Vagina (tissue), 2 donors: ENCODE measurements at regions not wholly inside any gene's neighbourhood (a gene's known extent, or its start where the extent isn't known, plus 50 kb on each side); places are given as distances from the start of the nearest gene placed in this dataset.

Source experiments
- DNase-seq, 2 donors: peaks; one replicate each; pipeline ENCODE4 v3.0.0-alpha.2; 2017; ENCODE audit errors: extremely low spot score in 2 of 2
- H3K27ac ChIP-seq: fragments of 200-600 bp; sonication (generic); one replicate; pipeline ENCODE4 v1.5.1; 2019
- H3K27me3 ChIP-seq: fragments of 200-600 bp; sonication (generic); one replicate; pipeline ENCODE4 v1.5.1; 2019
- H3K36me3 ChIP-seq, 2 donors: fragments of 200-600 bp; sonication (generic); one replicate each; pipeline ENCODE4 v1.5.1; 2017 to 2019
- H3K4me1 ChIP-seq: fragments of 200-600 bp; sonication (generic); one replicate; pipeline ENCODE4 v1.5.1; 2019
- H3K4me3 ChIP-seq, 2 donors: fragments of 200-600 bp; sonication (generic); 1 replicate in 1 of 2; 2 replicates in 1 of 2; pipeline ENCODE4 v1.5.1; 2016 to 2019
- H3K9me3 ChIP-seq: fragments of 200-600 bp; sonication (generic); one replicate; pipeline ENCODE4 v1.5.1; 2019
- CTCF ChIP-seq, 3 experiments: fragments of 450-650 bp in 2 of 3; fragments of 200-600 bp in 1 of 3; sonication (generic) in 1 of 3; IDR thresholded peaks; one replicate each; pipeline ENCODE4 v1.5.1; 2017 to 2019; ENCODE audit warnings: antibody characterized with exemption in 3 of 3, mild to moderate bottlenecking in 2 of 3, moderate library complexity in 2 of 3
- POLR2A ChIP-seq, 2 donors: fragments of 450-650 bp; IDR thresholded peaks; one replicate each; pipeline ENCODE4 v1.6.1; 2017; ENCODE audit warnings: antibody characterized with exemption in 2 of 2, mild to moderate bottlenecking in 2 of 2, moderate library complexity in 2 of 2
- POLR2AphosphoS5 ChIP-seq, 2 donors: sonication (generic); formaldehyde crosslinking; IDR thresholded peaks; one replicate each; pipeline ENCODE4 v1.9.0; 2017; ENCODE audit warnings: antibody characterized with exemption in 2 of 2, mild to moderate bottlenecking in 2 of 2, low read depth in 1 of 2; ENCODE audit not compliant: insufficient read depth in 1 of 2
- intact Hi-C: fragments of 100-400 bp; cut with DNase I; formaldehyde crosslinking; loops from one replicate; pipeline ENCODE4 v1.15.1; 2023

- Histone ChIP-seq H3K27ac (no peak overlapping the region), H3K9me3 (no peaks in the 10 kb centered on the region), H3K27me3 (no peaks in the 10 kb centered on the region), H3K4me1 (no peaks in the 10 kb centered on the region), H3K4me3 (no peak overlapping the region), H3K36me3 (no peaks in the 10 kb centered on the region)
- DNase-seq = no peak
- TF ChIP-seq POLR2AphosphoS5 (IDR thresholded peaks at IDR 0.05; ENCODE audit: insufficient read depth in 1 of 2, low read depth in 1 of 2) = no peak
- intact Hi-C loops = no loop called here
Measured at GRCh38 chr1:55386456-55386855, 171.3 kb upstream of the USP24 start.

- Histone ChIP-seq H3K27me3 (no peaks in the 10 kb centered on the region), H3K4me1 (no peaks in the 10 kb centered on the region), H3K9me3 (no peaks in the 10 kb centered on the region), H3K4me3 (no peak overlapping the region), H3K27ac (no peak overlapping the region), H3K36me3 (no peaks in the 10 kb centered on the region)
- intact Hi-C loops = no loop called here
- TF ChIP-seq CTCF (IDR thresholded peaks at IDR 0.05) (no peak), POLR2A (IDR thresholded peaks at IDR 0.05) (no peak), POLR2AphosphoS5 (IDR thresholded peaks at IDR 0.05; ENCODE audit: insufficient read depth in 1 of 2, low read depth in 1 of 2) (no peak)
- no peak for DNase-seq
Measured at GRCh38 chr1:55385402-55386018, 170.3 kb upstream of the USP24 start.

DNA sequence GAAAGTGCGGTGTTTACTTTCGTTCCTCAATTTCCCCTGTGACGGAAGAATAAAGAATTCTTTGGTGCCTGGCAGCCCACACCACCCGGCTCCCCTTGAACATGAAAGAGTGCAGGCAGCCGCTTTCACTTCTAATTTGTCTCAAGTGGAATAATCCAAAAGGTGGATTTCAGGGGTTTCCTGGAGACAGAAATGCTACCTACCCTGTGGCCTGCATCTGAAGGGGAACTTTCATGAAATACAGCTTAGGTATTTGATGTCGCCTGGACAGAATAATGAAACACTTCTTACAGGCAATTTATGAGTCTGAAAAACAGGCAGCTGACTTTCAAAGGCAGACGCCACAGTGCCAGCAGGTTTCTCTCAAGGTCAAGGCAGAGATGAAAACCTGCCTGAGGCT lies 169.5 kb upstream of the USP24 start:
- H3K9me3 ChIP-seq = no peaks in the 10 kb centered on the region
- no peak overlapping the region for H3K4me3 ChIP-seq
- H3K27me3 ChIP-seq = no peaks in the 10 kb centered on the region
- DNase-seq = no peak
- TF ChIP-seq POLR2A (IDR thresholded peaks at IDR 0.05) (no peak), CTCF (IDR thresholded peaks at IDR 0.05) (no peak), POLR2AphosphoS5 (IDR thresholded peaks at IDR 0.05; ENCODE audit: insufficient read depth in 1 of 2, low read depth in 1 of 2) (no peak)
- H3K27ac ChIP-seq = no peak overlapping the region
- no peaks in the 10 kb centered on the region for H3K4me1 ChIP-seq
- no peaks in the 10 kb centered on the region for H3K36me3 ChIP-seq
- intact Hi-C loops = no loop called here

DNA sequence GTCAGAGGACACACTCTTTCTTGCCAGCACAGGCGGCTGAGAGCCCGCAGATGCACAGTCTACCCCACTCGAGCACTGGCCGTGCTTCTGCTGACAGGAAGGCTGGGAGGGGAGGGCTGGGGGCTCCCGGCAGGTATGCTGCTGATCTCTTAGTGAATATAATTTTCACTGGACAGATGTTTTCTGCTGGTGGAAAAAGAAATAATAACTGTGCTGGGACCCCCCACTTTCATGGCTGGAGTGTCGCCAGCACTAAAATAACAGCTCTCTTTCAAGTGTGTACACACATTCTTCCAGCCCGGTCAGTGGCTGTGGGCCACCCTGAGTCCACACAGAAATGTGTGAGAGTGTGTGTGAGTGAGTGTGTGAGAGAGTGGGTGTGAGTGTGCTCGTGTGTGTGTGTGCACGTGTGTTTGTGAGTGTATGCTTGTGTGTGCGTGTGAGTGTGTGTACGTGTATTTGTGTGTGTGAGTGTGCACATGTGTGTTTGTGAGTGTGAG lies 167.7 kb upstream of the USP24 start:
- no peaks in the 10 kb centered on the region for H3K9me3 ChIP-seq
- no peaks in the 10 kb centered on the region for H3K4me1 ChIP-seq
- intact Hi-C loops = no loop called here
- no peaks in the 10 kb centered on the region for H3K36me3 ChIP-seq
- DNase-seq = no peak
- TF ChIP-seq CTCF (IDR thresholded peaks at IDR 0.05) = no peak
- TF ChIP-seq POLR2AphosphoS5 (IDR thresholded peaks at IDR 0.05; ENCODE audit: insufficient read depth in 1 of 2, low read depth in 1 of 2) = no peak
- TF ChIP-seq POLR2A (IDR thresholded peaks at IDR 0.05) = no peak
- no peak overlapping the region for H3K4me3 ChIP-seq
- H3K27ac ChIP-seq = no peak overlapping the region
- no peaks in the 10 kb centered on the region for H3K27me3 ChIP-seq

- Histone ChIP-seq H3K9me3 (no peaks in the 10 kb centered on the region), H3K4me3 (no peak overlapping the region), H3K36me3 (no peaks in the 10 kb centered on the region), H3K27me3 (no peaks in the 10 kb centered on the region), H3K4me1 (no peaks in the 10 kb centered on the region), H3K27ac (no peak overlapping the region)
- TF ChIP-seq CTCF (IDR thresholded peaks at IDR 0.05) (no peak), POLR2AphosphoS5 (IDR thresholded peaks at IDR 0.05; ENCODE audit: insufficient read depth in 1 of 2, low read depth in 1 of 2) (no peak), POLR2A (IDR thresholded peaks at IDR 0.05) (no peak)
- intact Hi-C loops = no loop called here
- no peak for DNase-seq
Measured at GRCh38 chr1:55381983-55382382, 166.8 kb upstream of the USP24 start.
